ENCODE measurements at regions not wholly inside any gene's neighbourhood (a gene's known extent, or its start where the extent isn't known, plus 50 kb on each side); places are given as distances from the start of the nearest gene placed in this dataset.

DNA sequence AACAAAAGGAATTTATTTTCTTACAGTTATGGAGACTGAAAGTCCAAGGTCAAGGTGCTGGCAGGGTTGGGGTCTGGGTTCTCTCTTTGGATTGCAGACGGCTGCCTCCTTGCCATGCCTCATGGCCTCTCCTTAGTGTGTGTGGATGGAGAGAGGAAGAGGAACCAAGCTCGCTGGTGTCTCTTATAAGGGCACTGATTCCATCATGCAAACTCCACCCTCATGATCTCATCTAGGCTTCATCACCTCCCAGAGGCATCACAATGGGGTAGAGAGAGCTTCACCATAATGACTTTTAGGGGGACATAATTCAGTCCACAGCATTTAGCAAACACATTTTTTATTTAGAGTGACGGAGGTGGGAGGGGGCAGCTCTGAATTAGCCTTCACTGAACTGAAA, 104.9 kb upstream of the ABCC4 start:
- Histone ChIP-seq H3K9ac (replicated peaks in 1 of 4; ENCODE audit: extremely low read depth in 1 of 4, low read depth in 3 of 4, low read length in 3 of 4) (no peak overlapping the region), H3K23ac (ENCODE audit: insufficient read length) (no peak overlapping the region), H3K4ac (replicated peaks; ENCODE audit: insufficient read length, low read depth, low read length) (no peak overlapping the region), H2BK12ac (ENCODE audit: low read depth, low read length) (no peak overlapping the region), H3K23me2 (ENCODE audit: low read depth, low read length) (peaks cover 3% of the 10 kb centered on the region), H3K27me3 (replicated peaks in 1 of 4; ENCODE audit: control insufficient read depth in 3 of 4, extremely low read depth in 1 of 4, insufficient read depth in 3 of 4, low read length in 3 of 4) (0 out of 7 replicates have a peak, but pooled peaks cover 0 to 2% (median 0%) of the 10 kb centered on the region in 4 experiments), H2AFZ (ENCODE audit: low read length) (no peak overlapping the region), H2BK120ac (replicated peaks; ENCODE audit: low read depth, low read length) (no peak overlapping the region), H2BK15ac (ENCODE audit: low read length) (no peak overlapping the region), H4K91ac (replicated peaks; ENCODE audit: insufficient read length, low read length) (no peak overlapping the region), H3K27ac (ENCODE audit: low read depth, low read length) (no peak overlapping the region), H4K5ac (ENCODE audit: insufficient read length, low read depth, low read length) (no peak overlapping the region), H3K9me3 (ENCODE audit: insufficient read depth in 2 of 2, low read depth in 1 of 2, low read length in 1 of 2) (no peaks in the 10 kb centered on the region), H2AK5ac (ENCODE audit: low read depth, low read length) (no peak overlapping the region), H2BK20ac (ENCODE audit: low read length) (no peak overlapping the region), H3K36me3 (ENCODE audit: control insufficient read depth in 2 of 4, insufficient read depth in 4 of 4, low read length in 3 of 4) (no peaks in the 10 kb centered on the region), H3K14ac (ENCODE audit: insufficient read length) (no peak overlapping the region), H2BK5ac (ENCODE audit: low read depth, low read length) (no peak overlapping the region), H3K79me1 (ENCODE audit: low read depth, low read length) (no peaks in the 10 kb centered on the region), H3K4me1 (replicated peaks in 1 of 4; ENCODE audit: control insufficient read depth in 3 of 4, insufficient read depth in 4 of 4, low read length in 3 of 4) (peaks cover 2 to 3% (median 3%) of the 10 kb centered on the region in 4 experiments; a peak in 3 of 7 replicates), H4K20me1 (replicated peaks in 1 of 2; ENCODE audit: control insufficient read depth in 1 of 2, insufficient read depth in 2 of 2, low read length in 2 of 2) (no peaks in the 10 kb centered on the region), H4K8ac (ENCODE audit: extremely low read depth, insufficient read depth, low read length) (no peak overlapping the region), H3K56ac (replicated peaks; ENCODE audit: insufficient read length, low read depth, low read length) (no peak overlapping the region), H3K18ac (ENCODE audit: extremely low read depth, low read length) (no peak overlapping the region), H3K79me2 (ENCODE audit: control insufficient read depth in 1 of 2, insufficient read depth in 2 of 2, low read length in 2 of 2) (no peaks in the 10 kb centered on the region), H3K4me3 (ENCODE audit: extremely low read depth in 1 of 4, insufficient read depth in 2 of 4, low read depth in 3 of 4, low read length in 4 of 4) (no peak overlapping the region), H3K4me2 (ENCODE audit: insufficient read depth in 1 of 2, low read depth in 2 of 2, low read length in 2 of 2) (no peak overlapping the region)
- POLR2A ChIA-PET (ENCODE audit: partially characterized antibody): interaction anchor here (1.0 kb wide), 1 partner anchor 698 kb away, joined by 3 read pairs; no protein-coding TSS in a partner anchor
- DNase-seq (ENCODE audit: low read depth in 1 of 2, low spot score in 2 of 2): no peak
- CTCF ChIA-PET (ENCODE audit: partially characterized antibody): interaction anchor here (0.6 to 13.4 kb wide), 26 partner anchors 11 to 786 kb away, joined by 3 to 336 read pairs (median 5); partner anchors contain the start of gene ABCC4
- no peak for FAIRE-seq
- TF ChIP-seq, protein P1, sequence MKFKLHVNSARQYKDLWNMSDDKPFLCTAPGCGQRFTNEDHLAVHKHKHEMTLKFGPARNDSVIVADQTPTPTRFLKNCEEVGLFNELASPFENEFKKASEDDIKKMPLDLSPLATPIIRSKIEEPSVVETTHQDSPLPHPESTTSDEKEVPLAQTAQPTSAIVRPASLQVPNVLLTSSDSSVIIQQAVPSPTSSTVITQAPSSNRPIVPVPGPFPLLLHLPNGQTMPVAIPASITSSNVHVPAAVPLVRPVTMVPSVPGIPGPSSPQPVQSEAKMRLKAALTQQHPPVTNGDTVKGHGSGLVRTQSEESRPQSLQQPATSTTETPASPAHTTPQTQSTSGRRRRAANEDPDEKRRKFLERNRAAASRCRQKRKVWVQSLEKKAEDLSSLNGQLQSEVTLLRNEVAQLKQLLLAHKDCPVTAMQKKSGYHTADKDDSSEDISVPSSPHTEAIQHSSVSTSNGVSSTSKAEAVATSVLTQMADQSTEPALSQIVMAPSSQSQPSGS (IDR thresholded peaks at IDR 0.05; ENCODE audit: low read length): no peak
- 82% methylated on average over 3 of the region's 3 CpGs; no CpG with 5 or more reads in 1 of the 2 experiments for WGBS, 2 experiments (ENCODE audit: extremely low coverage in 1 of 2, insufficient coverage in 1 of 2, insufficient read length in 1 of 2, insufficient replicate concordance in 2 of 2, low coverage in 1 of 2, low lambda C conversion rate in 2 of 2, missing lambda C conversion rate in 1 of 2)

Measured in H1 (cell line).